Activated CD8-positive, alpha-beta T cell treated with anti-CD3 and anti-CD28 coated beads for 36 hours (primary cell): ENCODE measurements at regions not wholly inside any gene's neighbourhood (a gene's known extent, or its start where the extent isn't known, plus 50 kb on each side); places are given as distances from the start of the nearest gene placed in this dataset.

Experiments
- ATAC-seq: fragments of 200-7000 bp; cut with Tn5 transposase; one replicate; pipeline ENCODE4 v1.10.0; 2021; ENCODE audit warnings: mild to moderate bottlenecking, moderate library complexity
- CTCF ChIA-PET: fragments of 350-600 bp; sonication (Branson Sonifier 250); formaldehyde crosslinking; loops from one replicate; lab custom pipeline; 2021; ENCODE audit warnings: antibody characterized with exemption; lab: Charles Lee
- POLR2A ChIA-PET: fragments of 350-600 bp; sonication (Branson Sonifier 250); formaldehyde crosslinking; loops from one replicate; lab custom pipeline; 2021; ENCODE audit warnings: antibody characterized with exemption; lab: Charles Lee
- DNase-seq: peaks from one replicate; pipeline ENCODE4 v3.0.0-alpha.2; 2020
- H3K27ac Mint-ChIP-seq: one replicate; pipeline ENCODE4 v1.8.0; 2021; ENCODE audit warnings: mild to moderate bottlenecking, mixed read lengths
- H3K27me3 Mint-ChIP-seq: one replicate; pipeline ENCODE4 v1.8.0; 2021; ENCODE audit warnings: mixed read lengths
- H3K36me3 Mint-ChIP-seq: one replicate; pipeline ENCODE4 v1.8.0; 2021; ENCODE audit warnings: low read depth, mixed read lengths
- H3K4me1 Mint-ChIP-seq: one replicate; pipeline ENCODE4 v1.8.0; 2021; ENCODE audit warnings: low read depth, mixed read lengths
- H3K4me3 Mint-ChIP-seq: one replicate; pipeline ENCODE4 v1.8.0; 2021; ENCODE audit warnings: mild to moderate bottlenecking, moderate library complexity, mixed read lengths
- H3K9me3 Mint-ChIP-seq: one replicate; pipeline ENCODE4 v1.8.0; 2021; ENCODE audit warnings: mixed read lengths
- CTCF ChIP-seq: fragments of 200-600 bp; IDR thresholded peaks from one replicate; pipeline ENCODE4 v1.8.0; 2022; ENCODE audit warnings: antibody characterized with exemption, mild to moderate bottlenecking
- intact Hi-C: fragments of 100-400 bp; cut with micrococcal nuclease; formaldehyde crosslinking; loops from one replicate; pipeline ENCODE4 v1.10.0; 2022

GRCh38 chr12:92400006-92400405, 254.4 kb upstream of the BTG1 start:
- no peak for TF ChIP-seq CTCF
- H3K27ac Mint-ChIP-seq, result peak overlapping the region; percentile 95
- peak; percentile 24 for DNase-seq
- ChIA-PET CTCF (no interaction called here), POLR2A (interaction anchor here (0.6 to 1.8 kb wide), 3 partner anchors 40 to 244 kb away, joined by 3 read pairs; no protein-coding TSS in a partner anchor)
- H3K4me3 Mint-ChIP-seq, result peak overlapping the region; percentile 54
- H3K27me3 Mint-ChIP-seq, result no peaks in the 10 kb centered on the region
- intact Hi-C loops, result loop anchor here (5.0 to 10.0 kb wide), 4 partner anchors 72 to 1015 kb away; no protein-coding TSS in a partner anchor
- peak; percentile 15 for ATAC-seq
- H3K4me1 Mint-ChIP-seq, result peaks cover 95% of the 10 kb centered on the region
- H3K36me3 Mint-ChIP-seq, result peaks cover 35% of the 10 kb centered on the region
- H3K9me3 Mint-ChIP-seq, result peaks cover 13% of the 10 kb centered on the region

GRCh38 chr12:92398565-92399309, 253.1 kb upstream of the BTG1 start:
- peak overlapping the region; percentile 95 for H3K27ac Mint-ChIP-seq
- TF ChIP-seq CTCF, result no peak
- H3K36me3 Mint-ChIP-seq, result peaks cover 48% of the 10 kb centered on the region
- intact Hi-C loops, result no loop called here
- H3K4me3 Mint-ChIP-seq, result peak overlapping the region; percentile 54
- peaks cover 24% of the 10 kb centered on the region for H3K9me3 Mint-ChIP-seq
- CTCF ChIA-PET, result interaction anchor here (0.8 to 1.8 kb wide), 6 partner anchors 9 to 587 kb away, joined by 3 to 10 read pairs (median 4); no protein-coding TSS in a partner anchor
- POLR2A ChIA-PET, result interaction anchor here (0.5 to 2.9 kb wide), 7 partner anchors 36 to 430 kb away, joined by 3 to 23 read pairs (median 3); partner anchors contain the start of gene BTG1
- DNase-seq, result no peak
- peaks cover 94% of the 10 kb centered on the region for H3K4me1 Mint-ChIP-seq
- H3K27me3 Mint-ChIP-seq, result no peaks in the 10 kb centered on the region
- peak; percentile 68 for ATAC-seq

- Mint-ChIP-seq H3K27me3 (no peaks in the 10 kb centered on the region), H3K9me3 (peaks cover 39% of the 10 kb centered on the region), H3K4me1 (peaks cover 90% of the 10 kb centered on the region), H3K4me3 (no peak overlapping the region), H3K27ac (peak overlapping the region; percentile 95), H3K36me3 (peaks cover 63% of the 10 kb centered on the region)
- ChIA-PET CTCF (interaction anchor here (0.9 kb wide), 1 partner anchor 173 kb away, joined by 3 read pairs; no protein-coding TSS in a partner anchor), POLR2A (interaction anchor here (2.9 kb wide), 1 partner anchor 251 kb away, joined by 23 read pairs; the partner anchor contains the start of gene BTG1)
- DNase-seq, result no peak
- ATAC-seq, result no peak
- intact Hi-C loops, result no loop called here
- TF ChIP-seq CTCF, result no peak
These were observed 251.1 kb upstream of the BTG1 start for GRCh38 chr12:92396647-92397252.

- POLR2A ChIA-PET, result no interaction called here
- Mint-ChIP-seq H3K4me3 (no peak overlapping the region), H3K4me1 (peaks cover 83% of the 10 kb centered on the region), H3K27me3 (no peaks in the 10 kb centered on the region), H3K36me3 (peaks cover 54% of the 10 kb centered on the region), H3K9me3 (peaks cover 39% of the 10 kb centered on the region), H3K27ac (peak overlapping the region; percentile 9)
- intact Hi-C loops, result no loop called here
- TF ChIP-seq CTCF, result no peak
- DNase-seq, result no peak
- ATAC-seq, result no peak
- CTCF ChIA-PET, result no interaction called here
These were observed 249.7 kb upstream of the BTG1 start for GRCh38 chr12:92395322-92395721.

GRCh38 chr12:92394895-92395294, 249.2 kb upstream of the BTG1 start:
- Mint-ChIP-seq H3K4me1 (peaks cover 79% of the 10 kb centered on the region), H3K36me3 (peaks cover 51% of the 10 kb centered on the region), H3K27ac (peak overlapping the region; percentile 40), H3K27me3 (no peaks in the 10 kb centered on the region), H3K9me3 (peaks cover 39% of the 10 kb centered on the region), H3K4me3 (no peak overlapping the region)
- DNase-seq (no peak), ATAC-seq (no peak)
- intact Hi-C loops, result no loop called here
- ChIA-PET CTCF (no interaction called here), POLR2A (no interaction called here)
- no peak for TF ChIP-seq CTCF
